ENCODE measurements at regions not wholly inside any gene's neighbourhood (a gene's known extent, or its start where the extent isn't known, plus 50 kb on each side); places are given as distances from the start of the nearest gene placed in this dataset.

- no peak for TF ChIP-seq CTCF (IDR thresholded peaks at IDR 0.05)
- peaks cover 5% of the 10 kb centered on the region for H3K9me3 ChIP-seq
- H3K36me3 ChIP-seq (ENCODE audit: low read depth): no peaks in the 10 kb centered on the region
- DNase-seq (no peak), ATAC-seq (no peak)
- H3K4me3 ChIP-seq: no peak overlapping the region
- no peaks in the 10 kb centered on the region for H3K4me1 ChIP-seq (ENCODE audit: low read depth)
- intact Hi-C loops (cut with DNase I, micrococcal nuclease): no loop called here
These were observed 283.7 kb downstream of the DHX35 start for GRCh38 chr20:39245685-39246311.

GRCh38 chr20:39243962-39244361 lies 281.8 kb downstream of the DHX35 start:
- no peak for ATAC-seq
- no peaks in the 10 kb centered on the region for H3K36me3 ChIP-seq (ENCODE audit: low read depth)
- TF ChIP-seq CTCF (IDR thresholded peaks at IDR 0.05): no peak
- no peak for DNase-seq
- no peak overlapping the region for H3K4me3 ChIP-seq
- intact Hi-C loops (cut with DNase I, micrococcal nuclease): no loop called here
- peaks cover 5% of the 10 kb centered on the region for H3K9me3 ChIP-seq
- H3K4me1 ChIP-seq (ENCODE audit: low read depth): no peaks in the 10 kb centered on the region

GRCh38 chr20:39242614-39243013 lies 280.5 kb downstream of the DHX35 start:
- DNase-seq: no peak
- no peaks in the 10 kb centered on the region for H3K4me1 ChIP-seq (ENCODE audit: low read depth)
- H3K4me3 ChIP-seq: no peak overlapping the region
- intact Hi-C loops (cut with DNase I, micrococcal nuclease): no loop called here
- ATAC-seq: no peak
- no peak for TF ChIP-seq CTCF (IDR thresholded peaks at IDR 0.05)
- H3K36me3 ChIP-seq (ENCODE audit: low read depth): no peaks in the 10 kb centered on the region
- peaks cover 5% of the 10 kb centered on the region for H3K9me3 ChIP-seq

- intact Hi-C loops (cut with DNase I, micrococcal nuclease): no loop called here
- DNase-seq: no peak
These were observed 272.5 kb downstream of the DHX35 start for GRCh38 chr20:39234520-39235095.

GRCh38 chr20:39233755-39234154 lies 271.6 kb downstream of the DHX35 start:
- Histone ChIP-seq H3K36me3 (ENCODE audit: low read depth) (no peaks in the 10 kb centered on the region), H3K4me3 (no peak overlapping the region), H3K9me3 (no peaks in the 10 kb centered on the region), H3K4me1 (ENCODE audit: low read depth) (no peaks in the 10 kb centered on the region)
- DNase-seq (no peak), ATAC-seq (no peak)
- TF ChIP-seq CTCF (IDR thresholded peaks at IDR 0.05): no peak
- intact Hi-C loops (cut with DNase I, micrococcal nuclease): no loop called here

More at GRCh38 chr20:39234520-39235095, 272.5 kb downstream of the DHX35 start:
- Histone ChIP-seq H3K9me3 (no peaks in the 10 kb centered on the region), H3K4me3 (no peak overlapping the region), H3K36me3 (ENCODE audit: low read depth) (no peaks in the 10 kb centered on the region), H3K4me1 (ENCODE audit: low read depth) (no peaks in the 10 kb centered on the region)
- TF ChIP-seq CTCF (IDR thresholded peaks at IDR 0.05): no peak
- no peak for ATAC-seq
